ENCODE measurements at regions not wholly inside any gene's neighbourhood (a gene's known extent, or its start where the extent isn't known, plus 50 kb on each side); places are given as distances from the start of the nearest gene placed in this dataset.

DNA sequence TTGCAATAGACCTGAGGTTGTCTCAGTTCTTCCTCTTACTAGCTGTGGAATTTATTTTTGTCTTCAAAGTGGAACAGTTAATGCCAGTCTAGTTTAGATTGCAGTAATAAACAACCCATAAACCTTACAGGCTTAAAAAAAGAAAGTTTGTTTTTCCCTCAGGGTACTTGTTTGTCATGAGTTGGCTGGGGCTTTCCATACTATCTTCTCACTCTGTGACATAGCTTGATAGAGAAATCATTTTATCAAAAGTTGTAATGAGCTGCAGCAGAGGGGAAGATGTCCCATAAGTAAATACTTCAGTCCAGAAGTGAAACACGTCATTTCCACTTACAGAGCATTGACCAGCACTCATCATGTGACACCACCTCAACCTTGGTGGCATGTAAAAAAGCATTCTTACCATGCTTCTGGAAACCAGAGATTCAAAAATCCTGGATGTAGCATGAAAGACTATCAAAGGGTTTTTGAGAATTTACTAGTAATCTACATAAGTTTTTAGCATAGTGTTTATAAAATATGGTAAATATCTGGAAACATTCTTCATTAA is 62.8 kb upstream of the COL11A1 start:
- Mint-ChIP-seq H3K9me3 (peaks cover 4% of the 10 kb centered on the region), H3K27me3 (no peaks in the 10 kb centered on the region), H3K4me3 (no peak overlapping the region), H3K27ac (no peak overlapping the region), H3K4me1 (ENCODE audit: unreplicated experiment) (no peaks in the 10 kb centered on the region), H3K36me3 (no peaks in the 10 kb centered on the region)
- no peak for DNase-seq (ENCODE audit: extremely low spot score, unreplicated experiment)
- TF ChIP-seq, protein P1, sequence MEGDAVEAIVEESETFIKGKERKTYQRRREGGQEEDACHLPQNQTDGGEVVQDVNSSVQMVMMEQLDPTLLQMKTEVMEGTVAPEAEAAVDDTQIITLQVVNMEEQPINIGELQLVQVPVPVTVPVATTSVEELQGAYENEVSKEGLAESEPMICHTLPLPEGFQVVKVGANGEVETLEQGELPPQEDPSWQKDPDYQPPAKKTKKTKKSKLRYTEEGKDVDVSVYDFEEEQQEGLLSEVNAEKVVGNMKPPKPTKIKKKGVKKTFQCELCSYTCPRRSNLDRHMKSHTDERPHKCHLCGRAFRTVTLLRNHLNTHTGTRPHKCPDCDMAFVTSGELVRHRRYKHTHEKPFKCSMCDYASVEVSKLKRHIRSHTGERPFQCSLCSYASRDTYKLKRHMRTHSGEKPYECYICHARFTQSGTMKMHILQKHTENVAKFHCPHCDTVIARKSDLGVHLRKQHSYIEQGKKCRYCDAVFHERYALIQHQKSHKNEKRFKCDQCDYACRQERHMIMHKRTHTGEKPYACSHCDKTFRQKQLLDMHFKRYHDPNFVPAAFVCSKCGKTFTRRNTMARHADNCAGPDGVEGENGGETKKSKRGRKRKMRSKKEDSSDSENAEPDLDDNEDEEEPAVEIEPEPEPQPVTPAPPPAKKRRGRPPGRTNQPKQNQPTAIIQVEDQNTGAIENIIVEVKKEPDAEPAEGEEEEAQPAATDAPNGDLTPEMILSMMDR (conservative IDR thresholded peaks at IDR 0.05), result no peak

DNA sequence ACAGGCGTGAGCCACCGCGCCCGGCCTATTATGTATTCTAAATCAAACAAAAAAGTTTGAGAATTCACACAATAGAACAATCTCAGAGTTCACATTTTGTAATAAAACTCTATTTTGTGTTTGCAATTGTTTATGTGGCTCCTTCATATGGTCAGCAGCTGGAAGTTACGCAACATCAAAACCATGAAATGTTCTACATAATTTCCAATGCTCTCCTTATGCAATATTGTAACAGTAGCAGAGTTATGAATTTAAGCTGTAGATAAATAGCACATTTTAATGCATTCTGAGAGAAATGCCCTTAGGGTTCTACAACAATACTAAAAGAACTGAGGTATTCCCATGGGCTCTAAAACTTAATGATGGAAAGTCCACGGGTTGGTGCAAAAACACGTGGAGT is 62.3 kb upstream of the COL11A1 start:
- H3K36me3 Mint-ChIP-seq, result no peaks in the 10 kb centered on the region
- H3K27ac Mint-ChIP-seq, result no peak overlapping the region
- peaks cover 7% of the 10 kb centered on the region for H3K9me3 Mint-ChIP-seq
- TF ChIP-seq, protein P1 (conservative IDR thresholded peaks at IDR 0.05), result no peak
- H3K27me3 Mint-ChIP-seq, result no peaks in the 10 kb centered on the region
- H3K4me1 Mint-ChIP-seq (ENCODE audit: unreplicated experiment), result no peaks in the 10 kb centered on the region
- DNase-seq (ENCODE audit: extremely low spot score, unreplicated experiment), result no peak
- no peak overlapping the region for H3K4me3 Mint-ChIP-seq

DNA sequence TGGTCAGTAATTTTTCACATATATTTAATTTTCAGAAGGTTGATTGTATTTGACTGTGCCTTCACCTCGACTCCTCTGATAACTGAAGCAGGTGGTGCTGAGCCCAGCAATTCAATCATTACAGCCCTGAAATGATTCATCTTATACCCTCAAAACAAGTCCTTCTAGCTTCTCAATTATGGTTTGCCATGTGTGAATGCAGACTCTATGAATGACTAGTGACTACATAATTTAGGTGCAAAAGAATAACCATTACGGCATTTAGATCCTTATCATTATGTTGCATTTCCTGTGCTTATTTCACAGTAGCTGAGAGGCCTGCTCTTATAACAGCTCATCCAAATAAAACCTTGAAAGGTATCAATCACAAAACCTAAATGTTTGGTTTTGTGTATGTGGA is 54.0 kb upstream of the COL11A1 start:
- no peaks in the 10 kb centered on the region for H3K27me3 Mint-ChIP-seq
- TF ChIP-seq, protein P1 (conservative IDR thresholded peaks at IDR 0.05), result no peak
- DNase-seq (ENCODE audit: extremely low spot score, unreplicated experiment), result no peak
- no peak overlapping the region for H3K4me3 Mint-ChIP-seq
- no peaks in the 10 kb centered on the region for H3K36me3 Mint-ChIP-seq
- no peaks in the 10 kb centered on the region for H3K4me1 Mint-ChIP-seq (ENCODE audit: unreplicated experiment)
- H3K9me3 Mint-ChIP-seq, result peaks cover 7% of the 10 kb centered on the region
- H3K27ac Mint-ChIP-seq, result no peak overlapping the region

DNA sequence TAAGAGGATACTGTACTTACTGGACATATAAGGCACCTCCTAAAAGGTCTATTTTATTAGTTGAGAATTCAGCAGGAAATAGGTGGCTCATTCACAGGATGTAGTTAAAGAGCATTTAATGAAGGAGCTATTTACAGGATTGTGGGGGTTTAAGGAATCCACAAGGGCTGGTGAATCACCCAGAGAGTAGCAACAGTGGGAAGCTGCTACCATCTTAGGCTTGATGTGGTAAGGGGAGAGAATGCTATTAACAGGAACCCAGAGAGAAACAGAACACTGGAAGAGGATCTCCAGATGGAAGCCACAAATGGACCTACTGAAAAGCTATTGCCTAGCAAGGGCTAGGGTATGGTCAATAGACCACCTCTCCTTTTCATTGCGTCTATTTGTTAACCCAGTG is 52.0 kb upstream of the COL11A1 start:
- DNase-seq (ENCODE audit: extremely low spot score, unreplicated experiment), result no peak
- H3K9me3 Mint-ChIP-seq, result no peaks in the 10 kb centered on the region
- no peak overlapping the region for H3K4me3 Mint-ChIP-seq
- H3K27ac Mint-ChIP-seq, result no peak overlapping the region
- H3K36me3 Mint-ChIP-seq, result no peaks in the 10 kb centered on the region
- no peaks in the 10 kb centered on the region for H3K27me3 Mint-ChIP-seq
- TF ChIP-seq, protein P1 (conservative IDR thresholded peaks at IDR 0.05), result no peak
- no peaks in the 10 kb centered on the region for H3K4me1 Mint-ChIP-seq (ENCODE audit: unreplicated experiment)
